GM12878 (cell line): ENCODE measurements at regions not wholly inside any gene's neighbourhood (a gene's known extent, or its start where the extent isn't known, plus 50 kb on each side); places are given as distances from the start of the nearest gene placed in this dataset.

Experiments
- ATAC-seq: fragments of 200-7000 bp; cut with Tn5 transposase; 3 replicates; pipeline ENCODE4 v1.9.1; 2020; ENCODE audit warnings: mild to moderate bottlenecking, moderate library complexity
- BruUV-seq: library from RNA; stranded (reverse); fragments of 400-500 nt; replicated peaks from 2 replicates; lab custom pipeline; 2021; lab: Mats Ljungman, UMichigan
- CTCF ChIA-PET: fragments of 300-600 bp; sonication (Branson Sonifier 250); formaldehyde crosslinking; extraction: SDS; loops from one replicate; lab custom pipeline; 2021; ENCODE audit warnings: inconsistent platforms; lab: Yijun Ruan, JAX
- POLR2A ChIA-PET: fragments of 350-600 bp; formaldehyde crosslinking; extraction: SDS; loops from one replicate; lab custom pipeline; 2021; ENCODE audit warnings: inconsistent platforms; lab: Charles Lee
- RAD21 ChIA-PET: fragments of 300-600 bp; sonication (Branson Sonifier 250); formaldehyde crosslinking; loops from one replicate; lab custom pipeline; 2023; ENCODE audit warnings: antibody characterized with exemption; ENCODE audit not compliant: unreplicated experiment; lab: Charles Lee
- SMC1A ChIA-PET: fragments of 300-600 bp; sonication (Branson Sonifier 250); formaldehyde crosslinking; loops from one replicate; lab custom pipeline; 2023; ENCODE audit not compliant: unreplicated experiment, uncharacterized antibody; lab: Charles Lee
- DNase-seq: peaks from one replicate; pipeline ENCODE4 v3.0.0-alpha.2; 2011; ENCODE audit warnings: low read depth, low spot score
- FAIRE-seq: peaks from 3 replicates; lab custom pipeline; 2011; peaks lifted over from hg19 to GRCh38; lab: Jason Lieb, UNC
- H2AFZ ChIP-seq: 2 replicates; pipeline ENCODE4 v1.6.0; 2011; ENCODE audit warnings: low read depth, low read length, control low read depth; ENCODE audit not compliant: control insufficient read depth
- H3K27ac ChIP-seq: 2 replicates; pipeline ENCODE4 v1.5.1; 2011; ENCODE audit warnings: control low read depth; ENCODE audit not compliant: control insufficient read depth, insufficient read depth
- H3K27me3 ChIP-seq, 2 experiments: replicated peaks in 1 of 2; 2 replicates each; pipeline versions ENCODE4 v1.6.0 to v1.6.1; 2011; ENCODE audit warnings: low read length in 1 of 2; ENCODE audit not compliant: control insufficient read depth in 2 of 2, insufficient read depth in 2 of 2
- H3K36me3 ChIP-seq, 2 experiments: 2 replicates each; pipeline ENCODE4 v1.5.1; 2011; ENCODE audit warnings: low read length in 1 of 2; ENCODE audit not compliant: control insufficient read depth in 2 of 2, insufficient read depth in 2 of 2
- H3K4me1 ChIP-seq: 2 replicates; pipeline ENCODE4 v1.6.1; 2011; ENCODE audit warnings: mild to moderate bottlenecking, low read length, moderate library complexity, mixed read lengths; ENCODE audit not compliant: control insufficient read depth, insufficient read depth
- H3K4me2 ChIP-seq: 2 replicates; pipeline ENCODE4 v1.6.0; 2011; ENCODE audit warnings: control low read depth; ENCODE audit not compliant: control insufficient read depth, insufficient read depth
- H3K4me3 ChIP-seq: fragments of 200-600 bp; sonication (generic); 2 replicates; pipeline ENCODE4 v1.5.1; 2016
- H3K79me2 ChIP-seq: 2 replicates; pipeline ENCODE4 v1.6.0; 2011; ENCODE audit warnings: low read length; ENCODE audit not compliant: control insufficient read depth, insufficient read depth
- H3K9ac ChIP-seq: 2 replicates; pipeline ENCODE4 v1.8.0; 2011; ENCODE audit warnings: low read length, control low read depth, mixed read lengths; ENCODE audit not compliant: control insufficient read depth, insufficient read depth
- H3K9me3 ChIP-seq: replicated peaks from 3 replicates; pipeline ENCODE4 v1.5.1; 2011; ENCODE audit warnings: mild to moderate bottlenecking, low read length; ENCODE audit not compliant: control insufficient read depth, insufficient read depth
- H4K20me1 ChIP-seq: 2 replicates; pipeline ENCODE4 v1.6.0; 2011; ENCODE audit not compliant: control insufficient read depth, insufficient read depth
- ATF3 ChIP-seq: IDR thresholded peaks from 2 replicates; pipeline ENCODE4 v1.6.1; 2011; ENCODE audit warnings: low read depth, mild to moderate bottlenecking, low read length, moderate library complexity, borderline replicate concordance; ENCODE audit errors: extremely low read depth
- CBX3 ChIP-seq: fragments of 200-600 bp; sonication (generic); IDR thresholded peaks from 2 replicates; pipeline ENCODE4 v1.6.1; 2016; ENCODE audit warnings: low read depth, borderline replicate concordance
- CEBPZ ChIP-seq: fragments of 150-350 bp; IDR thresholded peaks from 2 replicates; pipeline ENCODE4 v1.6.1; 2016; ENCODE audit warnings: low read depth, low read length
- CREM ChIP-seq: IDR thresholded peaks from 2 replicates; pipeline ENCODE4 v1.6.1; 2014; ENCODE audit warnings: antibody characterized with exemption, low read depth
- FOXK2 ChIP-seq: fragments of 450-650 bp; IDR thresholded peaks from 2 replicates; pipeline ENCODE4 v1.6.1; 2017; ENCODE audit warnings: mild to moderate bottlenecking, moderate library complexity
- HDAC6 ChIP-seq: fragments of 200-600 bp; sonication (generic); IDR thresholded peaks from one replicate; pipeline ENCODE4 v1.8.0; 2017; ENCODE audit warnings: antibody characterized with exemption; ENCODE audit not compliant: unreplicated experiment
- IRF4 ChIP-seq: IDR thresholded peaks from 2 replicates; pipeline ENCODE4 v1.6.1; 2011; ENCODE audit warnings: low read depth, low read length
- MYC ChIP-seq: IDR thresholded peaks from 2 replicates; pipeline ENCODE4 v1.6.1; 2011; ENCODE audit warnings: mild to moderate bottlenecking, low read length, moderate library complexity, inconsistent platforms; ENCODE audit not compliant: insufficient read depth, insufficient replicate concordance, insufficient read length, severe bottlenecking
- NBN ChIP-seq: fragments of 450-650 bp; IDR thresholded peaks from 2 replicates; pipeline ENCODE4 v1.6.1; 2016
- SREBF2 ChIP-seq: IDR thresholded peaks from 2 replicates; pipeline ENCODE4 v1.6.1; 2012; ENCODE audit warnings: mild to moderate bottlenecking, low read length
- USF1 ChIP-seq: IDR thresholded peaks from 2 replicates; pipeline ENCODE4 v1.6.1; 2011; ENCODE audit warnings: borderline replicate concordance, low read depth, mild to moderate bottlenecking, moderate library complexity, mixed read lengths, low read length; ENCODE audit not compliant: insufficient read depth; ENCODE audit errors: extremely low read length
- YBX1 ChIP-seq: fragments of 450-650 bp; IDR thresholded peaks from 2 replicates; pipeline ENCODE4 v1.6.1; 2016; ENCODE audit warnings: antibody characterized with exemption
- in situ Hi-C: fragments of 300-500 bp; cut with MboI; formaldehyde crosslinking; loops from 9 replicates; pipeline ENCODE4 v1.14.3; 2018; ENCODE audit warnings: mixed read lengths
- intact Hi-C: fragments of 100-400 bp; cut with micrococcal nuclease; formaldehyde crosslinking; loops from one replicate; pipeline ENCODE4 v1.14.2; 2022; ENCODE audit not compliant: unreplicated experiment
- TF ChIP-seq, protein P1 (sequence below): fragments of 450-650 bp; IDR thresholded peaks from 2 replicates; pipeline ENCODE4 v1.6.1; 2016; ENCODE audit warnings: mild to moderate bottlenecking, moderate library complexity, borderline replicate concordance

DNA sequence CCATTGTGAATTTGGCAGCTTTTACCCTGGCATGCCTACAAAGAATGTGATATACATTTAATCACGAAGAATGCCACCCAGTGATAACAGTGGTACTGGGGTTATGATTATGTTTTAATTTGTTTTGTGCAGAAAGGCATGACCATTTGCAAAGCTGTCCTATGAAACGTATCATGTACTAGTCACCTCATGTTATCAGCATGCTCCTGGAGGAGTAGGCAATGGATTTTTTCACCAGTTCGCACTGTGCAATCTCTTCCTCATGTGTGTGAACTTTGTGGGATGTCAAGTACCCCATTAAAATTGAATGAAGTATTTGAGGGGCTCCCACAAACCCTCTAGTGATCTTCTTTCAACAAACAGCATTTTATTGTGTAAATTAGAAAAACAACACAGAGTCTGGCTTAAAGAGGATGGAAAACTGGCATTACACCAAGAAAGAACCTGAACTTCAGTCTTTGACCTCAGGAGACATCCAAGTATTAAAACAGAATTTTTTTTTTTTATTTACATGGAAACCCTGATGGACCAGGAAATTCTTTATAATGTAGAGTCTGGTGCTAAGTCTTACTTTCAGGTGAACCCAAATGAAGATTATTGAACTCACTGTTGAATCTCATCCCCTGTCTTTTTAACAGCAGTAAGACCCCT, 200.6 kb upstream of the PGRMC2 start (continued):
- TF ChIP-seq USF1, result no peak
- no peak for TF ChIP-seq CEBPZ
- TF ChIP-seq FOXK2, result no peak
- TF ChIP-seq IRF4, result no peak
- TF ChIP-seq SREBF2, result no peak

DNA sequence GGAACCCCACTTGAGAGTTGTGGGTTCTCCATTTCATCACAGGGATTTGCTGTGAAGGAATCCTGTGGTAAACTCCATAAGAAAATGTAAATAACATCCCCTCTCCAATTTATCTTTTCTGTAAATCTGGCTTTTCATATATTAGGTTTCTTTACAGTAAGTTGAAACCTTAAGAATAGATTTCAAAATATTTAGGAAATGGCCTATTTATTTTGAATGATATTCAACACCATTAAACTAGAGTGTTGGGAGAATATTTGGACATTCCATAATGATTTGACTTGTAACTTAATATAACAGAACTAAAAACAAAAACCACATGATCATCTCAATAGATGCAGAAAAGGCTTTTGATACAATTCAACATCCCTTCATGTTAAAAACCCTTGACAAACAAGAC, 197.3 kb upstream of the PGRMC2 start:
- H3K27ac ChIP-seq, result no peak overlapping the region
- ATAC-seq, result no peak
- no peaks in the 10 kb centered on the region; the same call in 2 of the 3 replicates for H3K9me3 ChIP-seq
- no peak overlapping the region for H3K4me2 ChIP-seq
- H3K36me3 ChIP-seq, result no peaks in the 10 kb centered on the region
- no peak overlapping the region for H3K4me3 ChIP-seq
- no TSS peak for BruUV-seq
- ChIA-PET SMC1A (interaction anchor here (1.0 kb wide), 1 partner anchor 11 kb away, joined by 3 read pairs; no protein-coding TSS in a partner anchor), POLR2A (no interaction called here), RAD21 (no interaction called here), CTCF (no interaction called here)
- no peaks in the 10 kb centered on the region for H3K27me3 ChIP-seq
- no peaks in the 10 kb centered on the region for H4K20me1 ChIP-seq
- no peak overlapping the region for H2AFZ ChIP-seq
- H3K9ac ChIP-seq, result no peak overlapping the region
- in situ Hi-C loops (no loop called here), intact Hi-C loops (no loop called here)
- no peaks in the 10 kb centered on the region for H3K4me1 ChIP-seq
- FAIRE-seq, result no peak
- DNase-seq, result no peak
- no peaks in the 10 kb centered on the region for H3K79me2 ChIP-seq
- TF ChIP-seq CREM (no peak), MYC (no peak), NBN (no peak), HDAC6 (no peak), ATF3 (no peak), YBX1 (no peak), CBX3 (no peak)
- TF ChIP-seq, protein P1, sequence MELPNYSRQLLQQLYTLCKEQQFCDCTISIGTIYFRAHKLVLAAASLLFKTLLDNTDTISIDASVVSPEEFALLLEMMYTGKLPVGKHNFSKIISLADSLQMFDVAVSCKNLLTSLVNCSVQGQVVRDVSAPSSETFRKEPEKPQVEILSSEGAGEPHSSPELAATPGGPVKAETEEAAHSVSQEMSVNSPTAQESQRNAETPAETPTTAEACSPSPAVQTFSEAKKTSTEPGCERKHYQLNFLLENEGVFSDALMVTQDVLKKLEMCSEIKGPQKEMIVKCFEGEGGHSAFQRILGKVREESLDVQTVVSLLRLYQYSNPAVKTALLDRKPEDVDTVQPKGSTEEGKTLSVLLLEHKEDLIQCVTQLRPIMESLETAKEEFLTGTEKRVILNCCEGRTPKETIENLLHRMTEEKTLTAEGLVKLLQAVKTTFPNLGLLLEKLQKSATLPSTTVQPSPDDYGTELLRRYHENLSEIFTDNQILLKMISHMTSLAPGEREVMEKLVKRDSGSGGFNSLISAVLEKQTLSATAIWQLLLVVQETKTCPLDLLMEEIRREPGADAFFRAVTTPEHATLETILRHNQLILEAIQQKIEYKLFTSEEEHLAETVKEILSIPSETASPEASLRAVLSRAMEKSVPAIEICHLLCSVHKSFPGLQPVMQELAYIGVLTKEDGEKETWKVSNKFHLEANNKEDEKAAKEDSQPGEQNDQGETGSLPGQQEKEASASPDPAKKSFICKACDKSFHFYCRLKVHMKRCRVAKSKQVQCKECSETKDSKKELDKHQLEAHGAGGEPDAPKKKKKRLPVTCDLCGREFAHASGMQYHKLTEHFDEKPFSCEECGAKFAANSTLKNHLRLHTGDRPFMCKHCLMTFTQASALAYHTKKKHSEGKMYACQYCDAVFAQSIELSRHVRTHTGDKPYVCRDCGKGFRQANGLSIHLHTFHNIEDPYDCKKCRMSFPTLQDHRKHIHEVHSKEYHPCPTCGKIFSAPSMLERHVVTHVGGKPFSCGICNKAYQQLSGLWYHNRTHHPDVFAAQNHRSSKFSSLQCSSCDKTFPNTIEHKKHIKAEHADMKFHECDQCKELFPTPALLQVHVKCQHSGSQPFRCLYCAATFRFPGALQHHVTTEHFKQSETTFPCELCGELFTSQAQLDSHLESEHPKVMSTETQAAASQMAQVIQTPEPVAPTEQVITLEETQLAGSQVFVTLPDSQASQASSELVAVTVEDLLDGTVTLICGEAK, result no peak
